Mucosa of gallbladder (tissue), 1 donor: ENCODE measurements at regions not wholly inside any gene's neighbourhood (a gene's known extent, or its start where the extent isn't known, plus 50 kb on each side); places are given as distances from the start of the nearest gene placed in this dataset.
"Not testable (repeated sequence)": the region's sequence is repeated elsewhere in the genome, so short reads cannot be mapped to it uniquely, and the experiment has no call there.

Experiments used
- DNase-seq: peaks from one replicate; pipeline ENCODE4 v3.0.0-alpha.2; 2020; ENCODE audit warnings: low spot score
- donor health status: DM: no; HTN: no; CAD: no.

DNA sequence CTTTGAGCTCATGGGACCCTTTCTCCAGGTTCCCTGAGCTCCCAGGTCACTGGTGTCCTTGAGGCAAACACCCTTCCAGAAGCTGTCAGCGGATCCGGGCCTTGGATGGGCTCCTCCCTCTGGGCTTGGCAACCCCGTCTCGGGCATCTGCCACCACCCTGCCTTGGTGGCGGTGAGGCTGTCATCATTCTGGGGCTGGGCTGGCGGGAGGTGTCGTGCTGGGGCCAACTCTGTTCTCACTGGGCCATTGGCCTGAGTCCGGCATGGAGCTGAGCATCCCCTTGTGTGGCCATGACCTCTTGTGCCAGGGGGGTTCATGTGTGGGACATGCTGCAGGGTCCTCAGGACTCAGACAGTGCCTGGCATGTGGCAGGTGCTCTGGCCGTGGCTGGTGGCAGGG is 197.6 kb downstream of the LAT start:
- DNase-seq: no peak

- not testable (repeated sequence) for DNase-seq
Observed at GRCh38 chr16:29181921-29182411, 197.1 kb downstream of the LAT start.

DNA sequence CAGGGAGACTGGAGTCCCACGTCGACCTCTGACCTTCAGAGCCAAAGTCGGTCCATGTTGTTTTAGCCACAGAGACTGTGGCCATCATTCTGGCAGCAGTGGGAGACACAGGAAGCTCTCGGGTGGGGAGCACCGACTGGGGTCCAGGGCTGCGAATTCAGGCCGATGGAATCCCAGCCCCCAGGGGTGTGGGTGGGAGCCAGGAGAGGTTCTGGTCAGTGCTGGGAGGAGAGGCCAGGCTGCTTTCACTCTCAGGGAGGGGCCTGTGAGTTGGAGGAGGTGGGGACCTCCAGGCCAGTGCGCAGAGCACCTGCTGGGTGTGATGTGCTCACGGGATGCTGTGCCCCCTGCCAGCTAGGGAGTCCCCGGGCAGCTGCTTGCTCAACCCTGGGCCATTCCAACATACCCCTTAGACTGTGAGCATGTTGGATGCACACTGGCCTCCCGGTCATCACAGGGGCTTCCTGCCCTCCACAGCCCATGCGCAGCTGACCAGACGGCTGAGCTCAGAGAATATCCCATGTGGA is 196.5 kb downstream of the LAT start:
- DNase-seq: not testable (repeated sequence)

- not testable (repeated sequence) for DNase-seq
Observed at GRCh38 chr16:29180206-29180600, 195.4 kb downstream of the LAT start.

DNA sequence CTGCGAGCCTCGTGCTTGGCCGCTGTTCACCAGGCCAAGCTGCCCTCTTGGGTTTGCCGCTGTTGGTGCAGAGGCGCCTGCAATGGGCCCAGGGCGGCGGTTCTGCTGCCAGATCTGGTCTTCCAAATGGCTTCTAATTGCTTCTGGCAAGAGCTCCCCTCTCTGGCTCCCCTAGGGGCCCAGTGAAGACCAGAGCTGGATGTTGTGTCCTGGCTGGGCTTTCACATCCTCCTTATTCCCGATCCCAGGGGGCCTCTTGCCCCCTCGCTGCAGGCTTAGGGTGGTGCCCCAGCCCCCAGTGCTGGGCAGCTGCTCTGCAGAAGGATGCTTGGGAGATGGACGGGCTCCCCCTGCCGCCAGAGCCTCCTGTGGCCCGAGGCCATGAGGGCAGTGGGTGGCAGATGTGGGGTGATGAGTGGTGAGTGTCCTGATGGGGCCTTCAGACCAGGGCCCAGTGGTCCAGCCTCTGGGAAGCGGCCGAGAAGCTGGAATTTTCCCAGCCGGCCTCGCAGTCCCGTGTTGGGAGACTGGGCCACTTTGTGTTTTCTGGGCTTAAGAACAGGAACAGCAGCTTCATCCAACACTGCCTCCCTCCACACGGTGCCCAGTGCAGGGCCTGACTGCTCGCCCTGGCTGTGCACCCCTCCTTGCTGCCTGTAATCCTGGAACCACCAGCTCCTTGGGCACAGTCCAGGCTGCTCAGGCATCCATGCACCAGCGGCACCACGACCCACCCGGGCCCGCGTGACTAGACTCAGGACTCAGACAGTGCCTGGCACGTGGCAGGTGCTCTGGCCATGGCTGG is 194.8 kb downstream of the LAT start:
- DNase-seq: not testable (repeated sequence)

DNA sequence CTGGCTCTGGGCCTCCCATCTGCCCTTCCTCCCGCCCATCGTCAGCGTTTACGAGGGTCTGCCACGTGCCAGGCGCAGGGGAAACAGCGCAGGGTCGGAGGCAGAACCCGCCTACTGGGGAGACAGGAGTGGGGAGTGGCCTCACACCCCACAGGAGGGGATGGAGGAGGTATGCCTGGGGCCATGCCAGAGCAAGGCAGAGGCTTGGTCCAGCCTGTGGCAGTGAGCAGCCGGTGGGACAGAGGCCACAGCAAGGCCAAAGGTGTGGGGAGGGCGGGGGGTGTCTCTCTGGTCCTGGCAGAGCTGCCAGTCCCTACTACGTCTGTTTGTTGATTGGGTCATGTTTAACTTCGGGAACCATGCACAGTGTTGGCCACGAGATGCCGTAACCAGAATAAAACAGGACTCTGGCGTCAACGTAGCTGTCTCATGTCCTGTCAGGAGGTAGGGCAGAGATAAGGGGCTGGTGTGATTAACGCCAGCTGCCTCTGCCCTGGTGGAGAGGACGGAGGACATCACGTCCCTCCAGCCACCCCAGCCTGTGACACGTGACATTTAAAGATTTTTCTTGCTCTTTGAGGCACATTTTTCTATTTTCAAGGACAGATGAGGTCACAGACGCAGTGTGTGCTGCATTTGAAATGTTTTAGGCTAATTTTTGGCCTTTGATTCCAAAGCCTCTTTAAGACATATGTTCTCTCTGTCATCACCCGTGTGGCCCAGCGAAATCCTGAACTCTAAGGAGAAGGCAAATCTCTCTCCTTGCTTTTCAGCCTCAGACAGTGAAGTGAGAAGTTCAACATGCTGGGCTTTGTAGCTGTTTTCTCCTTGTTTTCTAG is 193.3 kb downstream of the LAT start:
- DNase-seq: peak; percentile 75

GRCh38 chr16:29177203-29177887 is 192.5 kb downstream of the LAT start:
- not testable (repeated sequence) for DNase-seq

DNA sequence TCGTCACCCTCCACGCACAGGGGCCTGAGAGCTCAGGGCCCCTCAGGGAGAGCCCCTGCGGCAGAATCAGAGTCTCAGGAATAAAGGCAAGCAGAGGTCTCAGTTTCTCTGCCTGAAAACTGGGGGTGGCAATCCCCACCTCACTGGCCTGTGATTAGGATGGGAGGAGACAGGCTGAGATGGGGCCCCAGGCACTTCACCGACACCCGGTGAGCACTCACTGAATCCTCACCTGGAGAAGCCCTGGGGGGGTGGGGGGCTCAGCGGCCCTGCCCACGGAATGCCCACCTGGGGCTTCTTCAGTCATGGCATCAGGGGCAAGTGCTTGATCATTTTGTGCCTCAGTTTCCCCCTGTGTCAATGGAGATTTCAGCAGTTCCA is 192.0 kb downstream of the LAT start:
- not testable (repeated sequence) for DNase-seq

DNA sequence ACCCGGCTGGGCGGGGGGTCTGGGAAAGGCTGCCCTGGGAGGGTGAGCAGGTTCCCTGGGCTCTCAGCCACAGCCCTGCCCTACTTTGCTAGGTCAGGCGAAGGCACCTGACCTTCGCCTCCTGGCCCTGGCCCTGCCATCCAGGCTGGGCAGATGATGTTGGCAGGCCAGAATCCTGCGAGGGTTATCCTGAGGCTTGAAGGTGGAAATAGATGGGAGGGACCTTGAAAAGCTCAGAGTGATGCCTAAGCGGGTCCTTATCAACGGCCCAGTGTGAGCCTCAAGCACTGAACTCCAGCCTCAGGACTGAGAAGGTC is 191.3 kb downstream of the LAT start:
- not testable (repeated sequence) for DNase-seq

DNA sequence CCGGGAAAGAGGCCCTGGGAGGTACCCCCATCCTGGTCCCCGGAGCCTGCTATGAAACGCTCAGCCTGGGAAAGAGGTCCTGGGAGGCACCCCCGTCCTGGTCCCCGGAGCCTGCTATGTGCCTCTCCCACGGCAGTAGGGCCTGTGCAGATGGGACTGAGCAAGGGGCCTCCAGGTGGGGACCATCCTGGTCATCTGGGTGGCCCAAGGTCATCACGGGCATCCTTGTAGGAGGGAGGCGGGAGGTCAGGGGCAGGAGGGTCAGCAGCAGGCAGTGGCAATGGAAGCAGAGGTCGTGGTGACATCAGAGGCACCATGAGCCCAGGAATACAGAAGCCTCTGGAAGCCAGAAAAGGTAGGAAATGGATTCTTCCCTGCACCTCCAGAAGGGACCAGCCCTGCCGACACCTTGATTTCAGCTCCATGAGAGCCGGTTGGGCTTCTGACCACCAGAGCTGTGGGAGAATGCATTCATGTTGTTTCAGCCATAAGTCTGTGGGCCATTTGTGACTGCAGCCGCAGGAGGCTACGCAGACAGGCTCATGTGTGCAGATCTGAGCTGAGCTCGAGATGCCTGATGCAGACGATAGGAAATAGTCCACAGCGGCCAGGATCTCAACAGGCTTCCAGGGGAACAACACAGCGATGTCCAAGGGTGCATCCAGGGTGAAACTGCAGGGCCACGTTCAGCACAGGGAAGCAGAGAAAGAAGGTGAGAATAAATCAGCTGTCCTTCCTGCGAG is 190.7 kb downstream of the LAT start:
- not testable (repeated sequence) for DNase-seq

GRCh38 chr16:29173371-29174305 is 188.8 kb downstream of the LAT start:
- not testable (repeated sequence) for DNase-seq

GRCh38 chr16:29172098-29172724 is 187.4 kb downstream of the LAT start:
- not testable (repeated sequence) for DNase-seq

GRCh38 chr16:29171296-29171695 is 186.4 kb downstream of the LAT start:
- DNase-seq: not testable (repeated sequence)

DNA sequence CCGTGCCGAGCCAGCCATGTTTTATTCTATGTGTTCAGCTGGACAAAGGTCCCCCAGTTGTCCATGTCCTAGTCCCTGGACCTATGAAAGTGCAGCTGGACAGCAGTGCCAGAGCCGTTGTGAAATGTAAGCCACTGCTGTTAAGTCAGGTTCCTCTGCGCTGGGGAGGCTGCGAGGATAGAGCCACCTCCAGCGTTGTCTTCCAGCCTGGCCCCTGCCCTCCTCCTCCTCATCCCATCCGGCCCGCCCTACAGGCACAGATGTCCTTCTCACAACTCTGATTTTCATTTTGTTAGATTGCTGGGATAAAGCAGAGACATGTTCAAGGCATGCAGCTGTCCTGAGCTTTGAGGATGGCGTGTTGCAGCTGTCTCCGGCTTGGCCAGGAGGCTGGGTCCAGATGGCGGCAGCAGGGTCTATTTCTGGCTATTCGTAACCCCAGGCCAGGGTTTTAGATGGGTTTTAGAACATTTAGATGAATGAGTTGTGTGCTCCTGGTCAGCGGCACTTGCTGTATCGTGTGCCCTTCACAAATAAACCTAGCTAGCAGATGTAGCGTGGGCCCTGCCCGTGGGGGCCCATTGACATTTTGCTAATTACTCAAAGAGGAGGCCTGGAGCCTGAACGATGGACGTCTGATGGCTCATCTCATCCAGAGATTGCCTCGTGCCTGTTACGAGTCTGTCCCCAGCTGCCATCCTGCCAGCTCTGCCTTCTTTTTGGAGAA is 185.7 kb downstream of the LAT start:
- DNase-seq: not testable (repeated sequence)

- not testable (repeated sequence) for DNase-seq
Observed at GRCh38 chr16:29169295-29169994, 184.6 kb downstream of the LAT start.

GRCh38 chr16:29168515-29169259 is 183.8 kb downstream of the LAT start:
- not testable (repeated sequence) for DNase-seq

DNA sequence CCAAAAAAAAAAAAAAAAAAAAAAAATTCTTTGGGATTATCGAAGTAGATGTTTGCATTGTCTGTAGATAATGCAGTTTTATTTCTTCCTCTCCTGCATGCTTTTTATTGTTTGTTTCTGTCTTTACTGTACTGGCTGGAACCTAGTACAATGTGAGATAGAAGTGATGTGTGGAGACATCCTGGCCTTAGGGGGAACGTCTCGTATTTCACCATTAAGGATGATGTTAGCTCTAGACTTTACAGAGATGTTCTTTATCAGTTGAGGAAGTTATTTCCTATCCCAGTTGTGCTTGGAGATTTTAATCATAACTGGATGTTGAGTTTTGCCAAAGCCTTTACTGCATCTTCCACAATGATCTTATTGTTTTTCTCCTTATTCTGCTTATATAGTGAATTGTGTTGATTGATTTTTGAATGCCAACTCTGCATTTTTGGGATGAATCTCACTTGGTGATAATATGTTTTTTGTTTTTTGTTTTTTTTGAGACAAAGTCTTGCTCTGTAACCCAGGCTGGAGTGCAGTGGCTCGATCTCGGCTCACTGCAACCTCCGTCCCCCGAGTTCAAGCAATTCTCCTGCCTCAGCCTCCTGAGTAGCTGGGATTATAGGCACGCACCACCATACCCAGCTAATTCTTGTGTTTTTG is 179.7 kb downstream of the LAT start:
- not testable (repeated sequence) for DNase-seq
